NOMO-1 treated with DMSO at 0.1 percent for 48 hours (cell line): ENCODE measurements at regions not wholly inside any gene's neighbourhood (a gene's known extent, or its start where the extent isn't known, plus 50 kb on each side); places are given as distances from the start of the nearest gene placed in this dataset.

Source experiments
- DNase-seq: peaks from one replicate; lab custom pipeline; 2025; ENCODE audit not compliant: unreplicated experiment; lab: John Stamatoyannopoulos, UW

GRCh38 chr5:52497133-52497693 is 290.5 kb upstream of the ITGA1 start:
- no peak for DNase-seq

DNA sequence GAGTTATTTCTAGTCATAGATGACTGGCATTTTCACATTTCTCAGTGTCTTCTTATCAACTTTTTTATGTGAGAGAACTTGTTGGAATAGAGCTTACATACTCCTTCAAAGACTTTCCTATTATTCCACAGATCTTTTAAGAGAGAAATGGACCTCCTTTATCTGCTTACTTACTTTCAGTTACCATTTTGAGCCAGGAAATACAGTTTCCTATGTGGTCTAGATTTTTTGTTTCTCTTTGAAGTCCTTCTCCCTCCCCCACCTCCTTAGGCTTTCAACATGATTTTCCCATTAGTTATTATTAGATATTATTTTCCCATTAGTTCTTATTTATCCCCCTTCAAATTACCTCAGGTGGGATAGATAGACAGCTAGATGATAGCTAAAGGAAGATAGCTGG is 289.1 kb upstream of the ITGA1 start:
- DNase-seq = no peak

GRCh38 chr5:52502460-52502999 is 285.2 kb upstream of the ITGA1 start:
- DNase-seq = no peak

DNA sequence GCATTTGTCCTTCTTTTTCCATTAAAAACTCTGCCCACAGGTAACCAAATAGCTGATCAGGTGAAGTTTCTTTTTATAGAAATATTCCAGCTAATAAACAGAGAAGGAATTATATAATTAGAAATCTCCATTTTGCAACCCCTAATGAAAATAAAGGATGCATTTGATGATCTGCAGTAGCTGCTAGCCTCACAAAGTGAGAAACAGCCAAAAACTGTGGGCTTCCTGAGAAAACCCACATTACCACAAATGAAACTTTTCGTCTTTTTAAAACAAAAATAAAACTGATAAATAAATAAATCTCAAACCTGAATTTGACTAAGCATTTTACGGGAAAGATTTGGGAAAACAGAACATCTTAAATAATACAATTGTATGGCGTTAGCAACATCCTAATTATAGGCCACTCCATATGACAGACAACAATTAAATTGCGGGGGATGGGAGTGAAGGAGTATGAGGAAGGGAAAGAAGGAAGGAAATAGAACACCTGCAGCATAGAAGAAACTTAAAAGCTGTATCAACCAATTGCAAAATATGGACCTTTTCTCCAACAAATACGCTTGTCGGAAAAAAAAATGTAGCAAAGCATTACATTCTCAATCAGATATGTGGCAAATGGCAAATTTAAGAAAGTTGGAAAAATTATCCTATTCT is 283.0 kb upstream of the ITGA1 start:
- no peak for DNase-seq

DNA sequence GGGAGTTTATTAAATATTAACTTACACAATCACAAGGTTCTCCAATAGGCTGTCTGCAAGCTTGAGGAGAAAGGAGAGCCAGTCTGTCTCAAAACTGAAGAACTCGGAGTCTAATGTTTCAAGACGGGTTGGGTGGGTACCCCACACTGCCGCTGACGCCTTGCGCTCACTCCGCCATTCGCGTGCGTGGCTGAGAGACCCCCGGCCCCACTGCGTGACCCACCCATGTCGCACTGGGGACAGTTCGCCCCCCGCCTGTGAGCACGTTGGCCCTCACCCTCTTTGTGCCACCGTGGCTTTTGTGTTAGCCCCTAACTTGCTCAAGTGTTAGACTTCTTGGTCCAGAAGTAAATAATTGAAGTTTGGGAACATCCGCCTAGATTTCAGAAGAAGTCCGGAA is 270.0 kb upstream of the ITGA1 start:
- no peak for DNase-seq

GRCh38 chr5:52520171-52520570 is 267.5 kb upstream of the ITGA1 start:
- DNase-seq = no peak

- DNase-seq = no peak
Measured at GRCh38 chr5:52521236-52521635, 266.5 kb upstream of the ITGA1 start.

- DNase-seq = no peak
Measured at GRCh38 chr5:52523701-52524100, 264.0 kb upstream of the ITGA1 start.

DNA sequence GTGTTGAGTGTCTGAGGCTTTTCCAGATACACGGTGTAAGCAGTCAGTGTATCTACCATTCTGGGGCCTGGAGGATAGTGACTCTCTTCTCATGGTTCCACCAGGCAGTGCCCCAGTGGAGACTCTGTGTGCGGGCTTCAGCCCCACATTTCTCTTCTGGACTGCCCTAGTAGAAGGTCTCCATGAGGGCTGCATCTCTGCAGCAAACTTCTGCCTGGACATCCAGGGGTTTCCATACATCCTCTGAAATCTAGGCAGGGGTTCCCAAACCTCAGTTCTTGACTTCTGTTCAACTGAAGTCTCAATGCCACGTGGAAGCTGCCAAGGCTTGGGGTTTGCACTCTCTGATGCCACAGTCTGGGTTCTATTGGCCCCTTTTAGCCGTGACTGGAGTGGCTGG is 256.6 kb upstream of the ITGA1 start:
- no peak for DNase-seq

DNA sequence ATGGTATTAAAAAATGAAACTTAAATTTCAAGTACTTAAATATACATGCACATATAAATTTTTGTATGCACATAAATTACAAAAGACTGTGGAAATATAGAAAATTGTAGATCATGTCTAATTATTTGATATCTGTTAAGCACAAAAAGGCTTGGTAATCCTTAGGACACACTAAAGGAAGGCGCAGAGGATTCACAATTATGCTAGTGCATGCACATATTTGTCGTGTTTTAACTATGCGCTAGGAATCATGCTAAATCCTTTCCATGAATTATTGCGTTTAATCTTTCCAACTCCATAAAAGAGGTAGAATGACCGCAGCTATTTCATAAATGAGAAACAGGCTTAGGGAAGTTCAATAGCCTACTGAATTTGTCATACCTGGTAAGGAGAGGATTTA is 244.1 kb upstream of the ITGA1 start:
- no peak for DNase-seq

DNA sequence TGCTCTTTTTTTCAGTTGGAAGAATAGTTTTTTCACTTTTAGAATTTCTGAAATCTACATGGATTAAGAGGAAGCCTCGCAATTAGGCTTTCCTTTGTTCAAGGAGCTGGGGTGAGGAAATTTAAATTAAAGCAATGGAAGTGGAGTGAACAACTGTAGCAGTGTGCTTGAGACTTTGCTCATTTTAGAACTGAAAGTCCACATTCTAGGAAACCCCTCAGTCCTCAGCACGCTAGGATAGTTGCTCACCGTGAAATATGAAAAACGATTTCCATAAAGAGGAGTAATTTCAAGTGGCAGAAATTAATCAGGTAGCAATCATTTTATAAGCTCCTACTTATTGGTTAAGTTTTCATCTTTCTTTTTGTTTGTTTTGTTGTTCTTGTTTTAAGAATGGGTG is 243.0 kb upstream of the ITGA1 start:
- DNase-seq = no peak

GRCh38 chr5:52554293-52554692 is 233.4 kb upstream of the ITGA1 start:
- DNase-seq = no peak

DNA sequence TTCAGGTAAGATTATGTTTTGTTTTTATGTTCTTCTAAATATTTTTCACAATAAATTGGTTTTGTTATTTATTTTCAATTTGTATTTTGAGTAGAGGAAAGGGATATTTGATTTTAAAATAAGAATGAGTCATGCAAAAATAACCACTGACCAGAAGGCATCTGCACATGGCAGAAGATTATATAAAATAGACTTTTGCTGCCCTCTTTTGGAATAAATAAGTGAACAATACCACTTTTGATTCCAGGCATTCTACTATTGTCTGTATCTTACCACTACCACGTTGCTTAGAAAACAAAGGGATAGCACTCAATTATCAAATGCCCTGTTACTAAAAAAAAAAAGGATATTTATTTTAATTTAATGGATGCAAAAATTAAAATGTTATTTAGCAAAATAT is 227.3 kb upstream of the ITGA1 start:
- peak; percentile 1 for DNase-seq

GRCh38 chr5:52562473-52562872 is 225.2 kb upstream of the ITGA1 start:
- DNase-seq = no peak

DNA sequence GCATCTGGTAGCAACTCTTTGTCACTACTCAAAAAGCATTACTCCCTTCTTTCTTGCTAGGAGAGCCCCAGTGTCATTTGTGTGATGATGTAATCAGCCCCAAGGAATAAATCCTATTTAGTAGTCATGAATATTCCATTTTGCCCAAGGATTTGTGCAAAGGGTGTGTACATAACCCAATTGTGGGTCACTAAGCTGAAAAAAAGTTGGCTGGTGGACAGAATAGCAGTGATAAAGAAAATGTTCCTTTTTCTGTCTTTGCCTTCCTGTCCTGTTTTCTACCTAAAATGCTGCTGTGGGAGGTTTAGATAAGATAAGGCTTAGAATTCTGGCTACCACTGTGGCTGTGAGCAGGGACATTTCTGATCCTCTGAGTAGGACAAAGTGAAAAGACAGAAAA is 223.1 kb upstream of the ITGA1 start:
- DNase-seq = no peak

DNA sequence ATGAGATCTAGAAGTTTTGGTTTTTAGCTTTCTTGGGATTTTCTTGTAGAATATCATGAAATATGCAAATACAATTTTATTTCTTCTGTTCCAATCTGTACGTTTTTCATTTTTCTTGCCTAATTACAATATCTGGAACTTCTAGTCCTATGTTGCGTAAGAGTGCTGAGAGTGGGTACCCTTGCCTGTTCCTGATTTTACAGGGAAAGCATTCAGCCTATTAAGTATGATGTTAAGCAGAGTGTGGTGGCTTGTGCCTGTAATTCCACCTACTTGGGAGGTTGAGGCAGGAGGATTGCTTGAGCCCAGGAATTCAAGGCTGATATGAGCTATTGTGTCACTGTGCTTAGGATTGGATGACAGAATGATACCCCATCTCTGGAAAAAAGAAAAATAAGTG is 210.2 kb upstream of the ITGA1 start:
- DNase-seq = no peak

DNA sequence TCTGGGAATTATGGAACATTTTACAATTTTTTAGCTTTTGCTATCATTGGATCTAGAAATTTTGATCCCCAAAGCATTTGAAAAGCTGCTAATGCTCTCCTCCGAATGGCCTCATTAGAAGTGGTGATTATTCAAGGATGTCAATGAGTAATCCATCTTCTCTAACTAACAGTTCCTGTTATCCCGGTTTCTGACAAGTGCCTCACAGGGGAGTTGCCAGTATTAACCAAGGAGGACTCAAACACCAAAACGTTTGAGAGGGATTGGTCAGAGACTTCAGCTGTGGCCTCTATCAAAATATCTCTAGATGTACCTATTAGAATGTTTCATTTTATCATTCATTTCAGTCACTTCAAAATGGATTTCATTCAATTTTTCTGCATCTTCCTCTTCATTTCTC is 208.3 kb upstream of the ITGA1 start:
- DNase-seq = no peak

GRCh38 chr5:52580921-52581320 is 206.8 kb upstream of the ITGA1 start:
- no peak for DNase-seq

DNA sequence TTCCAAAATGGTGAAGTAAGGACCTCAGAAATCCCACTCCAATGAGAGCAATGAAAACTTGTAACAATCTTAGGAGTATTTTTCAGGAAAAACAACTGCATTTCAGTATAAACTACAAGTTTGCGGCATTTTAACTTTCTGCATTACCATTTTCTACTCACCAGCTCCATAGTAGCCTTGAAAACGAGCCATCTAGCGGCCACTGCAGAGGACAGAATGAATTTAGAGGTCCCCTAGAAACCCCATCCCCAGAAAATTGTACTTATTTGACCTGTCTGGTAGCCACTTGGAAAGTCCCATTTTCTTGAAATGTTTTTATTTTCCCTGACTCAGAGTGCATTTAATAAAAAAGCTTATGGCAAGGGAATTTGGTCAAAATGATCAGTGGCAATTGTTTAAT is 205.4 kb upstream of the ITGA1 start:
- DNase-seq = no peak

- no peak for DNase-seq
Measured at GRCh38 chr5:52587131-52587530, 200.6 kb upstream of the ITGA1 start.

GRCh38 chr5:52597625-52598024 is 190.1 kb upstream of the ITGA1 start:
- DNase-seq = no peak

DNA sequence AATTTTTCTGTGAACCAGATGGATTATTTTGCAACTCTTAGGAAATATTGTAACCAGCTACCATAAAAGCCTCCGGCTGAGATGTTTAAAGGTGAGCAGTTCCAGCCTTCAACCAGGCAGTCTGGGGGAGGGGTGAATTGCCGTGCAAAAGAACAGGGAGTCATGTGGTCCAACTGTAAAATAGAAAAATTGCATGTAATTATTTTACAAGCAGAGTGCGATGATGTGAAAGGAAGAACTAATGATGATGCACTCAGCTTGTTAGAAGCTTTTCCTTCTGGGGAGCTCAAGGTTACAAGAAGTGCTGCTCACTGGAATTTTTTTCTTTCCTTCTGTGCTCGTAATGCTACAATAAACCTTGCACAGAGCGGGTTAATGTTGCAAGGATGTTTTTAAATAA is 188.7 kb upstream of the ITGA1 start:
- DNase-seq = no peak
